ENCODE measurements at regions not wholly inside any gene's neighbourhood (a gene's known extent, or its start where the extent isn't known, plus 50 kb on each side); places are given as distances from the start of the nearest gene placed in this dataset.
"Not testable (repeated sequence)": the region's sequence is repeated elsewhere in the genome, so short reads cannot be mapped to it uniquely, and the experiment has no call there.

DNA sequence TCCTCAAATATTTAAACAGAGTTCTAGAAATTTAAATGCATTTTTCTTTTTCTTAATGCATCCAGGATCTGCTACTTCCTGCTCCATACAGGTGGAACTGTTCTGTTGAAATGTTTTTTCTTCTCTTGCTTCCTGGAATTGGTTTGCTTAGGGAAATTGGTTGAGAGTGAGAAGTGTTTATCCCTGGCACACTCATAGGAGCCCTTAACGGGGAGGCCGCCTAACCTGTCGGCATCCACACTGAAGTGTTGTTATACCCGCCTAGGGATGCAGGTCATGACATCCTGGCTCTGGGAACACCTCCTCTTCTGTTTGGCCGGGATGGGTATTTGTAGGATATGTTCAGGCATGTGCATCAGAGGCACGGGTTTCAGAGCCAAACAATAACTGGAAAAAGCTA is 239.7 kb downstream of the GADD45G start:
- no peak for DNase-seq

DNA sequence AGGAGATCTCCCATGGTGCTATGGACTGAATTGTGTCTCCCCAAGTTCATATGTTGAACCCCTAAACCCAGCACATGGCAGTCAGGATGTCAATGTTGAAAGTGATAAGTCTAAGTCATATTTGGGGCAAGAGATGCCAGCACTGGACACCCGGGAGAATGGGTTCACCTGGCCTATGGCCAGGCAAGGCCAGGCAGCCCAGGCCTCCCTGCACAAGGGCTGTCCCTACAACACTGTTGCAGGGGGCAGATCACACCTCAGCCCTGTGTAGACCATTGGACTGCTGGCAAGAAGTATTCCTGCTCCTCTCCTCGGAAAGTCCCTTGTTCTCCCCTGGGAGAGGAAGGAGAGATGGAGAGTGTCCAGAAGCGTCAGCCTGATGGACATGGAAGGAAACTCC is 240.5 kb downstream of the GADD45G start:
- DNase-seq: no peak

DNA sequence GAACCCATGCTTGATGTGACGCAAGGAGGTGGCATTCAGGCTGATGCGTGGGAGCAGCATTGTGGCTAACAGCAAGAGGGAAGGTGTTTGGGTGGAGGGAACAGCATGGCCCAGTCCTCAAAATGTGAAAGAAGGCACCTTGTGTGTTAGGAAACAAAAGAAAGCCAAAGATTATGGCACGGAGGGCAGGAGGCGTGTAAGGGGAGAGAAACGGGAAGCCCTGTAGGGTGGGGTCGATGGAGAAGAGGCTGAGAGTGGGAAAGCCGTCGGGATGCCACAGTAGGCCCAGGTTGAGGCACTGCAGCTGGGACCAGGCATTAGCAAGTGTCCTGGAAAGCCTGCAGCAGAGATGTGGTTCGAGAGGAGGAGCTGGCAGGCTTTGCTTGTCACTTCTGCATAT is 241.1 kb downstream of the GADD45G start:
- DNase-seq: no peak

- DNase-seq: no peak
These were observed 243.5 kb downstream of the GADD45G start for GRCh38 chr9:89848060-89849040.

GRCh38 chr9:89849096-89849495 is 244.3 kb downstream of the GADD45G start:
- DNase-seq: no peak

- DNase-seq: no peak
These were observed 245.3 kb downstream of the GADD45G start for GRCh38 chr9:89850153-89850552.

GRCh38 chr9:89850631-89851325 is 246.0 kb downstream of the GADD45G start:
- no peak for DNase-seq

DNA sequence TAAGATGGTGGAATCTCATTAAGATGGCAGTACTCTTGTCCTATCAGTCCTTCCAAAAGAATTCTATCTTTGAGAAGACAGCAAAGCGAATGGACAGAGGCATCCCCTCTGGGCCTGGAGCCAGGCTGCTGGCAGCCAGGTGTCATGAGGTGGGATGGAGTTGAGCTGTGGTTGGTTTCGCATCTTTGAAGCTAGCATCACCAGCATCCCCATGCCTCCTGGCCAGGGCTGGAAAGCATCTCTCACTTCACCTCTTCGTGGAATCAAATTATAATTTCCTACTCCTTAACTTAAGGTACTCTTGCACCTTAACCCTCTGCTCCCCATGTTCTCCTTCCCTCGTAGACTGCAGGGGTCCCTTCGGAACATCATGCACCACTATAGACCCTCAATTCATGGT is 248.3 kb downstream of the GADD45G start:
- no peak for DNase-seq

DNA sequence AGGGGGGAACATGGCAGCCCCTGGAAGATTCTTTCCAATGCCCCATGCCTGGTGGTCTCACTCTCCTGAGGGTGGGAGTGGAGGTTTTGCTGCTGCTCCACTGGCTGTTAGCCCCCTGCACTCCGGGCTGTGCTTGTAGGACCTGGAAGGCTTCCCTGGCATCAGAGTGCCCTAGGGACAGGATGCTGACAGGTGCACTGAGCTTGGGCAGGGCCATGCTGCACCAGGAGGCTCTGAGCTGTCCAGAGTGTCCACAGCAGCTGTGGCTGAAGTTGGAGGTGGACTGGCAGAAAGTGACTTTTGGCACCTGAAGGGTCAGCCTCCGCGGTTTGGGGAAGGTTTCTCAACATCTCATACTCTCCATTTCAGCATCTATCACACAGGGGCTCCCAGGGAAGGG is 249.1 kb downstream of the GADD45G start:
- DNase-seq: no peak

GRCh38 chr9:89854715-89855475 is 250.1 kb downstream of the GADD45G start:
- DNase-seq: no peak

DNA sequence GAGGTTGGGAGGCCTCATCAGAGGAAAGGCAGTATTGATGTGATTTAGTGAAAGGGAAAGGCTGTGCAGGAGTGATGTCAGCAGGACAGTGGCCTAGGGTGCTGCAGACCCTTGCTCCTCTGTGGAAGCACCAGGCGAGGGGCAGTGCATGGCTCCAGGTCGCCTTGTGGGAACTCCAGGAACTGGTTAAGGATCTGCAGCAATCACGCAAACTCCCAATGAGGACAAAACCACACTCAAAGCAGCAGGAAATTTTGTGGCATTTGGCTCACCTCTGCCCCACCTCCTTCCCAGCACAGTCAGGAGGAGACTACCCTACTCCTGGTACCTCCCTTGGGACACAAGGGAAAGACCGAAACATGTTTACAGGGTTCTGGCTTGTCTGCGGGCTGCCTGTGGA is 251.5 kb downstream of the GADD45G start:
- DNase-seq: not testable (repeated sequence)

GRCh38 chr9:89856950-89857349 is 252.1 kb downstream of the GADD45G start:
- not testable (repeated sequence) for DNase-seq

- DNase-seq: not testable (repeated sequence)
These were observed 255.0 kb downstream of the GADD45G start for GRCh38 chr9:89859842-89860241.

GRCh38 chr9:89861371-89861770 is 256.6 kb downstream of the GADD45G start:
- DNase-seq: not testable (repeated sequence)

GRCh38 chr9:89862316-89862715 is 257.5 kb downstream of the GADD45G start:
- DNase-seq: no peak

DNA sequence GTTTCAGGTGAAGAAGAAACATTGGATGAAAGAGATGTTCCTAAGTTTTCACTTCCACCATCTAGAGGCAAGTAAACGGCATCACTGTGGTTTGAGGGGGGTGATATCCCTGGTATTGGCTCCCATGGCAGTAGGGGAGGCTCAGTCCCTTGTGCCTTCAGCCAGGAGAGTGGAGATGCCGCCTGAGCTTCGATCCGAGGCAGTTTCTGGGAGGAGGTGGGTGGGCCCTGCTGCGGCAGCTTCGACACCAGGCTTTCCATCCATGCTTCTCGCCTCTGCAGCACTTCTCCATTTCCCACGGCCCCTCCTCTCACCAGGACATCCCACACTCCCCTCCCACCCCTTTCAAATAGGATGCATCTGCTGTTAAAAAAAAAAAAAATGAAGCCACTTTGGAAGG is 258.3 kb downstream of the GADD45G start:
- DNase-seq: no peak

DNA sequence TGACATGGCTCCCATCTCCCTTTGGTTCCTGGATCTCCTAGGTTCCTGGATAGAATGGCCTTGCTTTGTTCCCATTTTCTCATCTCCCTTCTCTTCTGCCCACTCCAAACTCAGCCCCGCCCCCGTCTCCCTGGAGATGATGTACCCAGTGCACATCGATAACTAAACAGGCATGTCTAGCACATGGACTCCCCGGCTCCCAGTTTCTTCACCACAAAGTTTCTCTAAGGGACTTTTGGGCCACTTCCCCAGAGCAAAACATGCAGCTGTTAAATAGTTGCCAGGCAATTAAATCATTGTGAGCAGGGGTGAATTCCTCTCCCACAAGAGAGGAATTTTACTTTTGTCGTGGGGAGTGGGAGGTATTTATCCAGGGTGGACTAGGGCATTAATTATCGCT is 259.0 kb downstream of the GADD45G start:
- DNase-seq: no peak

GRCh38 chr9:89864257-89864656 is 259.4 kb downstream of the GADD45G start:
- no peak for DNase-seq

DNA sequence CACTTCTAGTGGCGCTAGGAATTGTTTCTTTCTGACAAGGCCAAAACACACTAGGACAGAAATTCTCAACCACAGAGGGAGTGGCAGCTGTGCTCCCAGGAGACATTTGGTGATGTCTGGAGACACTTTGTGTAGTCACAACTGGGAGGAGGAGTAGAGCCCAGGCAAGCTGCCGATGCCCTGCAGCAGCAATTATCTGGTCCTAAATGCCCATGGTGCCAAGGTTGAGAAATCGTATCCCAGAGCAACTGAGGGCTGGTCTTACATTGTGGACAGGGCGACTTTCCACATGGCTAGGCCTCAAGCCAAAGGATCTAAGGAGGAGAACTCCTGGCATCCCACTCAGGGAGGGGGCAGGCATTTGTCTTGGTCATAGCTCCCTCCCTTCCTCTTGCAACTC is 259.9 kb downstream of the GADD45G start:
- no peak for DNase-seq

- no peak for DNase-seq
These were observed 260.5 kb downstream of the GADD45G start for GRCh38 chr9:89865357-89865756.

DNA sequence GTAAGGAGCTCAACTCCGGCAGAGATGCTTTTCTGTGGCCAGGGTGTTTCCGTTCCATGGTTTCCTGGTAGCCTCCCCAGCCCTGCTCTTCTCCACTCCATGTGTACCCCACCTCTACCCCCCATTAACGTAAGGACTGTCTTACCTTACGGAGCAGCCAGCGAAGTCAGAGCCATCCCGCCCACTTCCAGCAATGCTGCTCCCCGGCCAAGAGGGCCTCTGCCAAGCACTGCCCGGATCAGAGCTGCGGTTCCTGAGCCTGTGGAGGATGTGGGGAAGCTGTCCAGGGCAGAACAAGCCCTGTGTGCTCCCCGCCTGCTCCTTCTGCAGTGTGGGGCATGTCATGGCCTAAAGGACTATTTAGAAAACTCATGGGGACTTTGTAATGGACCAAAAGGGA is 261.2 kb downstream of the GADD45G start:
- DNase-seq: no peak

GRCh38 chr9:89866701-89867100 is 261.9 kb downstream of the GADD45G start:
- no peak for DNase-seq

DNA sequence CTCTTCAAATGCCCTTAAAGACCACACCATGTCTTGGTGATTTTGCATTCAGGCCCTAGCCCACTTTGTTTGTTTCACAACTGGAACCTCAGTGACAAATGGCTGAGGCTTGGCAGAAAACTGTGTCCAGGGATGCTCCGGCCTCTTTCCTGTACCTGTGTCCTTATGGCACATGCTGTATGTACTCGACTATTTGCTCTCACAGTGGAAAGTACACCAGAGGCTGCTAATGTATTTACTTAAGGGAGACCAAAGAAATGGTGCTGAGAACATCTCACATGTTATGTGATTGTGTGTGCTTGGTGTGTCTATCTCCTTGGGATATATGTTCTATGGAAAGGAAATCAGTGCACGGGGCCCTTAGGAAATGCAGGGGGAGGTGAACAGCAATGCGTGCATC is 263.3 kb downstream of the GADD45G start:
- DNase-seq: no peak
